ENCODE measurements at regions not wholly inside any gene's neighbourhood (a gene's known extent, or its start where the extent isn't known, plus 50 kb on each side); places are given as distances from the start of the nearest gene placed in this dataset.

DNA sequence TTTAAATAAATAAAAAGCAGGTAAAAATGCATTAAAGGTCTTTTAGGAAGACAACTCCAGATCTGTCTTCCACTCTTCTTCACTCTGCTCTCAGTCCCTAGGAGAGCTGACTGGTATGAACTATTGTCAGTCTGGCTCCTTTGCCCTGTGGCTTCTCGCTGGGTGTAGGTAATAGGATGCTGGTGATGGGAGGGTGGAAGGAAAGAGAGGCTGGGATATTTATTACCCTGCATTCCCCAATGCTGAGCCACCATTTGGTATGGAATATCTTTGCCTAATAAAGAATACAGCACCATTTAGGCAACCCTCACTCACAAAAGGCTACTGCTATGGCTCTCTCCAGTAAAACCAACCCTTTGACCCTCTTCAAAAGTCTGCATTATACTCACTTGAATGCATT is 326.9 kb downstream of the CNTN3 start:
- Histone ChIP-seq H3K4me2 (no peak overlapping the region), H3K27ac (no peak overlapping the region), H3K79me2 (ENCODE audit: low read depth) (no peaks in the 10 kb centered on the region), H3K27me3 (no peaks in the 10 kb centered on the region), H4K20me1 (ENCODE audit: low read depth) (no peaks in the 10 kb centered on the region), H2AFZ (replicated peaks) (no peak overlapping the region), H3K9me3 (ENCODE audit: low read depth) (no peaks in the 10 kb centered on the region), H3F3A (ENCODE audit: low read depth) (no peaks in the 10 kb centered on the region), H3K4me3 (no peak overlapping the region), H3K9ac (no peak overlapping the region), H3K4me1 (no peaks in the 10 kb centered on the region), H3K36me3 (no peaks in the 10 kb centered on the region)
- H3K36me3 Mint-ChIP-seq: no peaks in the 10 kb centered on the region
- peaks cover 8% of the 10 kb centered on the region for H3K4me1 Mint-ChIP-seq
- peaks cover 2% of the 10 kb centered on the region for H3K9me3 Mint-ChIP-seq
- H3K27ac Mint-ChIP-seq: no peak overlapping the region
- no peak for TF ChIP-seq EZH2phosphoT487 (IDR thresholded peaks at IDR 0.05)
- TF ChIP-seq EZH2 (IDR thresholded peaks at IDR 0.05): no peak
- TF ChIP-seq, protein P1, sequence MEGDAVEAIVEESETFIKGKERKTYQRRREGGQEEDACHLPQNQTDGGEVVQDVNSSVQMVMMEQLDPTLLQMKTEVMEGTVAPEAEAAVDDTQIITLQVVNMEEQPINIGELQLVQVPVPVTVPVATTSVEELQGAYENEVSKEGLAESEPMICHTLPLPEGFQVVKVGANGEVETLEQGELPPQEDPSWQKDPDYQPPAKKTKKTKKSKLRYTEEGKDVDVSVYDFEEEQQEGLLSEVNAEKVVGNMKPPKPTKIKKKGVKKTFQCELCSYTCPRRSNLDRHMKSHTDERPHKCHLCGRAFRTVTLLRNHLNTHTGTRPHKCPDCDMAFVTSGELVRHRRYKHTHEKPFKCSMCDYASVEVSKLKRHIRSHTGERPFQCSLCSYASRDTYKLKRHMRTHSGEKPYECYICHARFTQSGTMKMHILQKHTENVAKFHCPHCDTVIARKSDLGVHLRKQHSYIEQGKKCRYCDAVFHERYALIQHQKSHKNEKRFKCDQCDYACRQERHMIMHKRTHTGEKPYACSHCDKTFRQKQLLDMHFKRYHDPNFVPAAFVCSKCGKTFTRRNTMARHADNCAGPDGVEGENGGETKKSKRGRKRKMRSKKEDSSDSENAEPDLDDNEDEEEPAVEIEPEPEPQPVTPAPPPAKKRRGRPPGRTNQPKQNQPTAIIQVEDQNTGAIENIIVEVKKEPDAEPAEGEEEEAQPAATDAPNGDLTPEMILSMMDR (IDR thresholded peaks at IDR 0.05): no peak
- peaks cover 3% of the 10 kb centered on the region for H3K27me3 Mint-ChIP-seq (ENCODE audit: insufficient read depth, low read depth)
- H3K4me3 Mint-ChIP-seq: no peak overlapping the region
- DNase-seq (ENCODE audit: low spot score): no peak

DNA sequence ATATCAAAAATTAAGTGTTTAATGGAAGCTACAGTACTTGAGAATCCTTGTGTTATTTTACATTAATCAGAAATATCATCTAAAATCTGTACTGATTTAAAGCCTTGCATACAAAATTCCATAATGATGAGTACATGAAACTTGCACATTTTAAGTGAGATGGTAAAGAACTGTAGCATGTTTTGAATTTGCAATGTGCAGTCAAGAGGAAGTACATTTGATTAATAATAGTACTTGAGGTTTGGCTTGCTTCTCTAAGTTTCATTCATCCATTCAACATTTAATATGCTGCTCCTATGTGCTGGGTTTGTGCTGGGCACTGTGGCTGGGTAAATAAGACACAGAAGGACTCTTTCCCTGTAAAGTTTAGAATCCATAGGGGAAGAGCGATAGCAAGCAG is 332.3 kb downstream of the CNTN3 start:
- H4K20me1 ChIP-seq (ENCODE audit: low read depth): no peaks in the 10 kb centered on the region
- Mint-ChIP-seq H3K27ac (no peak overlapping the region), H3K27me3 (ENCODE audit: insufficient read depth, low read depth) (no peaks in the 10 kb centered on the region), H3K4me3 (no peak overlapping the region), H3K9me3 (peaks cover 17% of the 10 kb centered on the region), H3K4me1 (no peaks in the 10 kb centered on the region), H3K36me3 (peaks cover 5% of the 10 kb centered on the region)
- no peaks in the 10 kb centered on the region for H3K27me3 ChIP-seq
- H2AFZ ChIP-seq (replicated peaks): no peak overlapping the region
- no peak overlapping the region for H3K4me3 ChIP-seq
- H3K79me2 ChIP-seq (ENCODE audit: low read depth): no peaks in the 10 kb centered on the region
- H3K36me3 ChIP-seq: no peaks in the 10 kb centered on the region
- H3F3A ChIP-seq (ENCODE audit: low read depth): no peaks in the 10 kb centered on the region
- no peaks in the 10 kb centered on the region for H3K4me1 ChIP-seq
- no peak overlapping the region for H3K27ac ChIP-seq
- peaks cover 3% of the 10 kb centered on the region for H3K9me3 ChIP-seq (ENCODE audit: low read depth)
- H3K9ac ChIP-seq: no peak overlapping the region
- DNase-seq (ENCODE audit: low spot score): no peak
- no peak overlapping the region for H3K4me2 ChIP-seq
- TF ChIP-seq EZH2 (IDR thresholded peaks at IDR 0.05): no peak
- no peak for TF ChIP-seq EZH2phosphoT487 (IDR thresholded peaks at IDR 0.05)
- TF ChIP-seq, protein P1 (IDR thresholded peaks at IDR 0.05): no peak

DNA sequence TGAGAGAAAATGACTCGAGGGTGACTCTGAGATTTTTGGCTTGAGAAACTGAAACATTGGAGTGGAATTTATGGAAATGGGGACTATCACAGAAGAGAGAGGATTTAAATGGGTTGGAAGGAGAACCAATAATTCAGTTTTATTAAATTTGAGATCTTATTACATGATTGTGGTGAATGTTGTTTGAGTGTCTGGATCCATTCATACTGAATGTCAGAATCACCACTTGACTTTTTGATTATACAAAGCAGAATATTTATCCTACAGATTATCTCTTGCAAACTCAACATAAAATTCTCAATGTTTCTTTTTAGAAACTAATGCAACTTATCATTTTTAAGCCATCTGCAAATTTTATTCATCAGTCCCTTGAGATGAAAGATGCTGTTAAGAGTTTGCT is 332.8 kb downstream of the CNTN3 start:
- no peak overlapping the region for H3K4me2 ChIP-seq
- H3K9me3 ChIP-seq (ENCODE audit: low read depth): peaks cover 4% of the 10 kb centered on the region
- no peak overlapping the region for H3K27ac ChIP-seq
- no peak for DNase-seq (ENCODE audit: low spot score)
- no peaks in the 10 kb centered on the region for H3K27me3 ChIP-seq
- H3F3A ChIP-seq (ENCODE audit: low read depth): no peaks in the 10 kb centered on the region
- peaks cover 5% of the 10 kb centered on the region for H3K36me3 Mint-ChIP-seq
- no peaks in the 10 kb centered on the region for H4K20me1 ChIP-seq (ENCODE audit: low read depth)
- H3K4me1 ChIP-seq: no peaks in the 10 kb centered on the region
- H3K4me3 ChIP-seq: no peak overlapping the region
- no peaks in the 10 kb centered on the region for H3K27me3 Mint-ChIP-seq (ENCODE audit: insufficient read depth, low read depth)
- TF ChIP-seq EZH2 (IDR thresholded peaks at IDR 0.05) (no peak), EZH2phosphoT487 (IDR thresholded peaks at IDR 0.05) (no peak)
- TF ChIP-seq, protein P1 (IDR thresholded peaks at IDR 0.05): no peak
- no peaks in the 10 kb centered on the region for H3K4me1 Mint-ChIP-seq
- H3K27ac Mint-ChIP-seq: no peak overlapping the region
- no peaks in the 10 kb centered on the region for H3K79me2 ChIP-seq (ENCODE audit: low read depth)
- H2AFZ ChIP-seq (replicated peaks): no peak overlapping the region
- H3K36me3 ChIP-seq: no peaks in the 10 kb centered on the region
- no peak overlapping the region for H3K9ac ChIP-seq
- no peak overlapping the region for H3K4me3 Mint-ChIP-seq
- H3K9me3 Mint-ChIP-seq: peaks cover 19% of the 10 kb centered on the region

Measured in neural progenitor cell (in vitro differentiated cells).